ENCODE measurements at regions not wholly inside any gene's neighbourhood (a gene's known extent, or its start where the extent isn't known, plus 50 kb on each side); places are given as distances from the start of the nearest gene placed in this dataset.

GRCh38 chr3:117774130-117774529, 1064.6 kb downstream of the TUSC7 start:
- TF ChIP-seq, protein P1, sequence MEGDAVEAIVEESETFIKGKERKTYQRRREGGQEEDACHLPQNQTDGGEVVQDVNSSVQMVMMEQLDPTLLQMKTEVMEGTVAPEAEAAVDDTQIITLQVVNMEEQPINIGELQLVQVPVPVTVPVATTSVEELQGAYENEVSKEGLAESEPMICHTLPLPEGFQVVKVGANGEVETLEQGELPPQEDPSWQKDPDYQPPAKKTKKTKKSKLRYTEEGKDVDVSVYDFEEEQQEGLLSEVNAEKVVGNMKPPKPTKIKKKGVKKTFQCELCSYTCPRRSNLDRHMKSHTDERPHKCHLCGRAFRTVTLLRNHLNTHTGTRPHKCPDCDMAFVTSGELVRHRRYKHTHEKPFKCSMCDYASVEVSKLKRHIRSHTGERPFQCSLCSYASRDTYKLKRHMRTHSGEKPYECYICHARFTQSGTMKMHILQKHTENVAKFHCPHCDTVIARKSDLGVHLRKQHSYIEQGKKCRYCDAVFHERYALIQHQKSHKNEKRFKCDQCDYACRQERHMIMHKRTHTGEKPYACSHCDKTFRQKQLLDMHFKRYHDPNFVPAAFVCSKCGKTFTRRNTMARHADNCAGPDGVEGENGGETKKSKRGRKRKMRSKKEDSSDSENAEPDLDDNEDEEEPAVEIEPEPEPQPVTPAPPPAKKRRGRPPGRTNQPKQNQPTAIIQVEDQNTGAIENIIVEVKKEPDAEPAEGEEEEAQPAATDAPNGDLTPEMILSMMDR (conservative IDR thresholded peaks at IDR 0.05; ENCODE audit: low read depth, low read length): no peak
- TF ChIP-seq EZH2 (IDR thresholded peaks at IDR 0.05; ENCODE audit: low read length, unreplicated experiment) (no peak), EZH2phosphoT487 (IDR thresholded peaks at IDR 0.05; ENCODE audit: borderline replicate concordance, low read length) (no peak)

All from PC-3 (cell line).